Stimulated activated CD4-positive, alpha-beta T cell treated with anti-CD3 and anti-CD28 coated beads, Interleukin-12 subunit alpha, Interleukin-12 subunit beta, amount 100 ng/mL, for 4 hours (primary cell): ENCODE measurements at regions not wholly inside any gene's neighbourhood (a gene's known extent, or its start where the extent isn't known, plus 50 kb on each side); places are given as distances from the start of the nearest gene placed in this dataset.

Experiments
- DNase-seq: peaks from one replicate; pipeline ENCODE4 v3.0.0-alpha.2; 2020

DNA sequence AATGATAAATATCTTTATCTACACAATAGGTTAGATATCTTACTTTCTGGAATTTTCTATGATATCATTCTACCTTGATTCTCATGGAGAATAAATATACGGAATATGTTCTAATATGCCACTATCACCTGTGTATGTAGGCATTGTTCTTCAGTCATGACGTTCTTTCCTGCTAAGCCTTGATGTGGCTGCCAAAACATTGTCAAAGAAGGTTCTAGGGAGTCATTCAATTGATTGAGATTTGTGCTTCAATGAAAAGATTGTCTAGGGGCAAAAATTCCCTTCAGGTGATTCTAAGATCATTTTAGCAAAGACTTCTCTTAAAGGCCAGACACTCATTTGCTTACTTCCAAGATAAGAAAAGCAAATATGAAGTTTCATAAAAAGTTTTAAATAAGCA, 118.1 kb downstream of the MAT2B start:
- no peak for DNase-seq

DNA sequence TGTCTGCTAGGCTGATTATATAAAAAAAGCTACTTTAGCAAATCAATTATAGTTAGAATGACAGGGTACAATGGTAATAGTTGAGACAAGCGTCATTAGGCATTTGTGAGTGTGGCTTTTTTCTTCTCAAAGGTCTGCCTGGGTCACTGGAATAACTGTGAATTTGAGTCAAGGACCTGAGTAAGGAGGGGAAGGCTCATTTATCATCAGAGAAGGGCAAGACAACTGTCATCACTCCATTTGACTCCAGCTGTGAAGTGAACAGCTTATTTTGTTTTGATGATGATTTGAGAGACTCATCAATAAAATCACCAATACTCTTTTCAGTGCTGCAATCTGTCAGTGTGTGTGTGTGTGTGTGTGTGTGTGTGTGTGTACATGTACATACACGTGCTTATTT, 118.6 kb downstream of the MAT2B start:
- no peak for DNase-seq

DNA sequence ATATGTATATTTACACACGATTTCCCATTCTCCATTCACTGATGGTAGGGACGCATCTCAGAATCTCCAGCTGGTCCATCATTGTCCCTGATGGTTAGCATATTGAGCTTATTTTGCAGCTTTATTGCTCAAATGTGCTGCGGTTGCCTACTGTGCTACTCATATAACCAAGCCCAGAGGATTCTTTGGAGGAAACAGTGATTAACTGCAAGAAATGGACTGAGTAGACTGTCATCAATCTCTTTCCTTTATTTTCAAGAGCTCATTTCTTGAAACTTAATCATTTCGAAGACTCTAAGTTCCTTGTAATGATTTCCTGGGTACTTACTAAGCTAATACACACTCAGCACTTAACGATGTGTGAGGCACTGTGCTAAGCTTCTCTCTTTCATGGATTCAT, 119.0 kb downstream of the MAT2B start:
- no peak for DNase-seq

DNA sequence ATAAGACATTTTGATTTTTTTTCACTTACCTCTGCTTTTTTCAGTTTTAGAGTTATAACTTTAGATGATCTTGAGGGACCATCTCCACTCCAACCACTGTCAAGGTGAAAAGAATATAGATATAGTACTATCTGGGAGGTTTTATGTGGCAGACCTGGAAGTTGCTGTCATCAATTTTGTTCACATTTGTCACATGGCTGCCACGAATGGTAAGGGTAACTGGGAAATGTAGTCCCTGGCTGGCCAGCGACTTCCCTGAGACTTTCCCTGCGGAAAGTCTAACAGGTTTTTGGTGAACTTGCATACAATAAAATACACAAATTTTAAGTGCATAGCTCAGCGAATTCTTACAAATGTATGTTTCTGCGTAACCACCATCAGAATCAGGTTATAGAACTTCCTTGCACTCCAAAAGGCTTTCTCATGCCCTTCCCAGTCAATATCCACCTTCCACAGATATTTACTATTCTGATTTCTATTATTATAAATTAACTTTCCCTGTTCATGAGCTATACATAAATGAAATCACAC, 121.5 kb downstream of the MAT2B start:
- DNase-seq = no peak

DNA sequence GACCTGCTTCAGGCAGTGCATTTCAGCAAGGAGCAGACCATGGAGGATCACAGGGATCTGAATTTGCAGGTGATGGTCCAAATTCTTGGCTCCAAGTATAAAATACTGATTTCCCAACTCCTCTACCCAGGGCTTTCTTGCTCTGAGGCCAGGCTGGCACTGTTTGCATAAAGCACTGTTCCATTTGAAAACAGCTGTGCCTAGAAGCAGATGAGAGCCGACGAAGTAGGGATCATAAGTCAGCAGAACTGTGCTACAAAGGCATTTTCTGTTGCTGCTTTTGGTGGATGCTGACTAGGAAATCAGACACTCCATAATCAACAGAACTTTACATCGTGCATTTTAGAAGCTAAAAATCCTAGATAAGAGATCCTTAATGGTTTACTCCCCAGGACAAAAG, 126.4 kb downstream of the MAT2B start:
- DNase-seq = no peak

DNA sequence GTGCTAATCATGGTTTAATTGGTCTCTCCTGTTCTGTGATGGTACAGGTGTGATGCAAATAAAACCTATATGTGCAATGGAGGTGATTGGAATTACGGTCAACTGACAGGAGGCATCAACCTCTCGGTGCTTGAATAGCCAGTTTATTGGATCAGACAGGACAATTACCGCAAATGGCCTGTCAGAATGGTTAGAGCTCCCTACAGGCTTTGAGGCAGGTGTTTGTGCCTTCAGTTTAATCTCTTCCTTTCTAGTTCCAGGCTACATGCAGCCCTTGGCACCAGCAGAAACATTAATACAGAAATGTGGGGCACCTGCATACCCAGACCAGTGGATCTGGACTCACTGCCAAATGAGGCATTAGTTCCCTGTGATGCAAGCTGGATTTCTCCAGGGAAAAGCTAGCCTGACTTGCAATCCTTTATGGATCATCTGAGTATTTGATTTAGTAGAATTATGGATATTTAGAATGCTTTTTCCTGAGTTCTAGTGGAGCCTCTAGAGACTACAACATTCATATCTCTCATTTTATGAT, 128.6 kb downstream of the MAT2B start:
- DNase-seq = no peak

DNA sequence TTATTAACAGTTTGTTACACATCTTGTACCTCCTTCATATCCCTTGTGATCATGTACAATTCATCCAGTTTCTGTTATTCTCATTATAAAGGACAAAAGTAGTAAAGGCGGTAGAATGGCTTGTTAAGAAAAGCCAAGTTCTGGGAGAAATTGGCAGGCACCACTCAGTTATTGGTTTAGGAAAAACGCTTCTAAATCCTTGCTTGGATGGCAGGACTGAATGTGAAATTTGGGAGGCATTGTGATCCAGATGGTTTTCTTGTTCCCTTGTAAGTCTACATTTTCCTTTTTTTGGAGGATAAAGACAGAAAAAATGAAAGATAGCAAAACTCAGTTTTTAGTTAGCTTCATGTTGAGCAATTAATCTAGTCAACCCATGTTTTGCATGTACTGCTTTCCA, 130.2 kb downstream of the MAT2B start:
- no peak for DNase-seq

DNA sequence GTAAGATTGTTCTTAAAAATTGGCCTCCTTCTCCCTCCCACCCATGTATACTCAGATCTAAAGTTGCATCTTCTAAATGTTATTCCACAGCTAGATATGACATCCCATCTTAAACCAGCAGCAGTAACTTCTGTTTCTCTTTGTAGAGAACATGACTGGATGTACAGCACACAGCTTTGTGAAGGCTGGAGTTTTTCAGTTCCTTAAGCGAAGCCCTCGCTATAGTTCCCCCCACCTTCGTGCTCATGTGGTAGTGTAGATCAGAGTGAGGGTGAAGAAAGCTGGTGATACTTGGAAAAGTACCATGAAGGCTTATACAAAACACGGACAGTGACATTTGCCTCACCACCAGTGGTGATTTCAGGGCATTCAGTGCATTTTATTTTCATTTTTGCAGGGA, 137.5 kb downstream of the MAT2B start:
- no peak for DNase-seq

DNA sequence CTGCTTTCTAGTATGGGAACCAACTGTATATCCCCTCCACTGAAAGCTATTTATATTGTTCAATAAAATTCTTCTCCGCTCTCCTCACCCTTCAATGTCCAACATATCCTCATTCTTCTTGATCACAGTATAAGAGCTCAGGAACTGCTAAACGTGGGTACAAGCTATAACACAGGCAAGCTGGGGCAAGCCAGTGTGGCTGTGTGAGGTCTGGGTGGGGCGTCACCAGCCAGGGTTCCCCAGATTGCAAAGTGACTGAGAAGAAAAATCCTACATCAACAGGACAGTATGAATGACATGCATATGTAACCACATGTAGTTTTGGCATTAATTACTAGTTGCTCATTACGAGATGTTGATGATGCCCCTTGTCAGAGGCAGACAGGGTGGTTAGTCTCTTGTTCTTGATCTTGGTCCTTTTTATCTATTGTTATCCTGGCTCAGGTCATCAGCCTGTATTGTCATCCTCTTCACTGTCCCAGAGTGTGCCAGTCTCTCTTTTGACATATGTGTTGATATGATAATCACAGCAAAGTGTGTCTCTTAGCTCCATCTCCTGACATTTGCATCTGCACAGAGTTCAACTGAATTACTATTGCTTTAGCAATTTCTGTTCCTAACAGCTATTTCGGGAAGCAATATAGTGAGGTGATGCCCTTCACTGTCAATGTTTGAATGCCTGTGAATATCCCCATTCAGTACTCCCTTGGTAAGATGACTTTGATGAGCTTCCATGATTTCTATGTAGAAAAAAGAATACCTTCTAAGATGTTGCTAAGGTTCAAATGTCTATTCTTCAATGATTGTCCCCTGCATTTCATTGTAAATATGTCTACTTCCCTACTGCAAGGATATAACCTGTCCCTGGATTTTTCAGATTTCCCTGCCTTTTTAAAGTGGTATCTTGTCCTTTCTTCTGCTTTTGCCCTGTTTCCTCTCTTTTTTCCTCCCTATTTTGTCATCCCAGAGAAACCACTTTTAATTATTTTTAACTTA, 140.3 kb downstream of the MAT2B start:
- DNase-seq = no peak

DNA sequence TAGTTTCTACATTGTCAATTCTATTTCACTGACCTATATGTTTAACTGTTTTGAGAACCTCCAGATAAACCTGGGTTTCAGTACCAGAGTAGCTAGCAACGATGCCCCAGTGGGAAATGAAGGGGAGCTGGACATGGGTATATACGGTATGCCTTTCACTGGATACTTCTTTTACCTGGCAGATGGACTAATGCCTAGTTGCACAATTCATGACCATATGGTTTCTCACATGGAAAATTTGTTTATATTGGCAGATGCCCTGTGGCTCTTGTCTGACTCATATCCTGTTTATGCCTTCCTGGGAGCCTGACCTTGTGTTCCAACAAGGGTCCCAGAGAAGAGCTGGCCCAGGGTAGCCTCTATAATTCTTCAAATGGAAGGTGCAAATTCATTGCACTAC, 144.1 kb downstream of the MAT2B start:
- no peak for DNase-seq

DNA sequence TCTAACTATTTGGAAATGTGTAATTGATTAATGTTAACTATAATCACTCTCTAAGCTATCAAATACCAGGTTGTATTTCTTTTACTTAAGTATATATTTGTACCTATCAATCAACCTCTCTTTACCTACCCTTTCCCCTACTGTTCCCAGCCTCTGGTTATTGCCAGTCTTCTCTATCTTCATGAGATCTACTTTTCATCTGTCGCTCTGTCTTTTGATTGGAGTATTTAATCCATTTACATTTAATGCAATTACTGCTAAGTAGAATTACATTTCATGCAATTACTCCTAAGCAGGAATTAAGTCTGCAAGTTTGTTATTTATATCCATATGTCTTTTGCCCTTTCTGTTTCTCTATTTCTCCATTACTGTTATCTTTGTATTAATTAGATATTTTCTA, 148.1 kb downstream of the MAT2B start:
- DNase-seq = no peak

DNA sequence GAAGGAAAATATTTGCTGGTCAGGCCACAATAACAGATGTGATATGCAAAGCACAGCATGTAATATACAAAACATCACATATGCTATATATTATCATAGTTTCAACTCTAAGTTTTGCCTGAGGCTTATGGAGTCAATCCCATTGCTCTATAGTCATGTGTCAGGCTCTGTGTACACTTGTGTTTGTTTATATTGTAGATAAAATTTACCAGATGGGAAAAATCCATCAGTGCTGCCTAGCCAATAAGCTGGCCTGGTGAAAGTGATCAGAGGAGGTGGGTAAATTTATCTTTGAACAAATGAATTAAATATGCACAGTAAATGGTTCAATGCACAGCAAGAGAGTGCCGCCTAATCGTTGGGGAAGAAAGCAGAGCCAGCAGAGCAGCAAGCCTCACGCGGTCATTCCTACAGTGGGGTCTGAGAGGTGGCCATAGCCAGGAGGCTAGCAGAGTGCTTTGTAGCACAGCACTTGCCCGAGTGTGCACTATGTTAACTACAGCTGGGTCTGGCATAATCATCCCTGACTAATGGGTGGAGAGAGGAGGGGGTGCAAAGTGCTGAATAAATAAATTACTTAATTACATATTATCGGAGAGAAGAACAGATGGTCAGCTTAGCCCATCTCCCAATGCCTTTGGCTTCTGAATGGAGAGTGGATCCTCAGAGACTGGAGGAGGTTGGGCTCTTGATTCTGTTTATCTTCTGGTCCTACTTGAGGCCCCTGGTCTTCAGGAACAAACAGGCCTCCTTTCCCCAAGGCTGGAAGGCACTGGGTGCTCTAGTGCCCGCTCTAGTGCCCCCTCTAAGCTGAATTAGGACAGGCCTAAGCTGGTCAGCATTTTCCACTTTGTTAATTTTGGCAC, 153.5 kb downstream of the MAT2B start:
- no peak for DNase-seq

DNA sequence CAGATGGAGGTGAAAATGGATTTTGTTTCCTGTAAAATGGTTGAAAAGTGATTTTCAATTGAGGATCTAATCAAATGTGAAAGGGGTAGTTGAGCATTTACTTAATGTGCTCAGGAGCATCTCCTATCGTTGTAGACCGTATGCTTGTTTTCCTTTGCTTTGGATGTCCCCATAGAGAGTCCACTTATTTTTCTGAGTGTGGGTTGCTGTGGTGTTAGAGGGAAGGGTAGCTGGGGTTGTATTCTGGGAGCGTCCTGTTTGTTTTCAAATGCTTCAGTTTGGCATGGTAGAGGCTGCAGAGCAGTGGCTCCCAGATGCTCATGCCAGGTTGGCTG, 154.1 kb downstream of the MAT2B start:
- DNase-seq = no peak

DNA sequence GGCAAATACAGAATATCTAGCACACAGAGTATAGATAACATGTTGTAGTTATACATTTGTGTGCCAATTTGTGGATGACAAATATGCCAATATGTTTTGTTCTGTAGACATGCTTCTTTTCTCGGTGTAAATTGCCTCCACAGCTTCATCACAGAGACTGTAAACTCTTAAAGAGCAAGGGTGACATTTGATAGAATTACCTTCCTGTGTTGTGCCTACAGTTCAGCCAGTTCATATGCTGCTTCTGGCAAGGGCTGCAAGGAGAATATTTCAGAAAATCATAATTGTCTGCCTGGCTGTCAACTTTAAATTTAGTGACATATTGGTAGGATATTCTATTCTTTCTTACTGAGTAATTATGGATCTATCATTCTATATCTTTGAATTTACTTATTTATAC, 155.1 kb downstream of the MAT2B start:
- DNase-seq = no peak

DNA sequence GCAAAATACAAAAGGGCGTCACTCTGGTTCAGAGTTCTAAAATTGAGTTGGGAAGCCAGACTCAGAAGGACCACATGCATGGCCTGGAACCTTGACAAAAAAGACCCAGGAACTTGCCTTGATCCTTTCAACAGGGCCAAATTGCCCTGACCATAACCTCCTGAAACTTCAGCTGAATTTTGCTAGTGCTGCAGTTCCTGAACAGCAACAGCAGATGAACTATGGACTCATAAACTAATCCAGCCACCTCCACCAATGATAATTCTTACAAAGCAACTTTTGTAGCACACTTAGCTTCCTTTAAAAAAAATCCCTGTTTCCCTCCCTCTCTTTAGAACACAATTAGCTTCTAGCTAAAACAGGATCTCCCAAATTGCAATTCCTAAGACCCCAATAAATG, 155.9 kb downstream of the MAT2B start:
- DNase-seq = no peak

DNA sequence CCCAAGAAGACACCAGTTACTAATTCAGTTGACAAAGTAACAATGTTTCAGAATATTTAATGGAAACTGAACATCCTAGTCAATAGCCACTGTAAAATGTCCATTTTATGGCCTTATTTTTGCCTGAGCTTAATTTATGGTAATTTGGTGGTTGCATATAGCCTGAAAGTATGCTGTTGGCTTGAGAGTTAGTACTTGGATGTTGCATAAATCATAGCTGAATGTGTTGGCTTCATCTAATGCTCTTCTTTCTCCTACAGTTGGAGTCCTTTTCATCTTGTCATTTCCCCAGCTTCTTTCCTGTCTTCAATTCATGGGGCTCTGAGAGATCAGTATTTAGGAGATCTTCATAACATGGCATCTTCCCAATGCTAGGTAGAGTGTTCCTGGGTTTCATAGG, 164.6 kb downstream of the MAT2B start:
- DNase-seq = no peak

DNA sequence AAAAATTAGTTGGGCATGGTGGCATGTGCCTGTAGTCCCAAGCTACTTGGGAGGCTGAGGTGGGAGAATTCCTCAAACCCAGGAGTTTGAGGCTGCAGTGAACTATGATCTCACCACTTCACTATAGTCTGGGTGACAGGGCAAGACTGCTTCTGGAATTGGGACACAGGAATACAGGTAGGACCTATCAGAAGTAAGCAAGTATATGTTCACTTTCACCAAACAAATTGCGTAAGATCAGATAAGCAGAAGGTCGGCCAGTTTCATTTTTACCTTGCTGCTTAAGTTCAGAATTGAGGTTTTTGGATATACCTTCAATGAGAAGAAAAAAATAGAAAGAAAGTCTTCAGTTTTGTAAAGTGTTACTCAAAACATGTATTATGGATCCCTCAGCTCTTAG, 171.7 kb downstream of the MAT2B start:
- DNase-seq = no peak

DNA sequence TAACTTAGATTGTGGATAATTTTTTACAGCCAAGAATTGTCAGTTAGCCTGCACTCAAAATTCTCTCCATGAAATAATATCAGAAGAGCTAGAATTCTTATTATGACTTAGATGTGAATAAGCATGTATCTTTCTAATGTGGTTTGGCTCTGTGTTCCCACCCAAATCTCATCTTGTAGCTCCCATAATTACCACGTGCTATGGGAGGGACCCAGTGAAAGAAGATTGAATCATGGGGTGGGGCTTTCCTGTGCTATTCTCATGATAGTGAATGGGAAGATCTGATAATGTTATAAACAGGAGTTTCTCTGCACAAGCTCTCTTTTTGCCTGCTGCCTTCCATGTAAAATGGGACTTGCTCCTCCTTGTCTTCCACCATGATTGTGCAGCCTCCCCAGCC, 176.8 kb downstream of the MAT2B start:
- no peak for DNase-seq

DNA sequence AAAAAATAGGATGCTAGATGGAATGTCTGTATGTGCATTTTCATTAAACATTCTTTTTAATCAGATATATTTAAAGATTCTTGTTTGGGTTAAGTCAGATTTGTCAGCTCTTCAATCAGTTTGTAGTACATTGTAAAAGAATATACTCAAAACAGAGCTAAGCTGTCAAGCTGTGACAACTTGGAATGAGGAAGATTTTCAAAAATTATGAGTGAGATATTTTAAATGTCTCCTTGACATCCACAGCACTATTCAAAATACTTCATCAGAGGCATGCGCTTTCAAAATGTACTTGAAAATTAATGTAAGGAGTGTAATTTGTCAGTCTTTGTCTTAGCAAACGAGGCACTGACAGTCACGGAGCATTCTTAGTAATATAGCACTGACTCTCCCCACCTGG, 182.0 kb downstream of the MAT2B start:
- no peak for DNase-seq

DNA sequence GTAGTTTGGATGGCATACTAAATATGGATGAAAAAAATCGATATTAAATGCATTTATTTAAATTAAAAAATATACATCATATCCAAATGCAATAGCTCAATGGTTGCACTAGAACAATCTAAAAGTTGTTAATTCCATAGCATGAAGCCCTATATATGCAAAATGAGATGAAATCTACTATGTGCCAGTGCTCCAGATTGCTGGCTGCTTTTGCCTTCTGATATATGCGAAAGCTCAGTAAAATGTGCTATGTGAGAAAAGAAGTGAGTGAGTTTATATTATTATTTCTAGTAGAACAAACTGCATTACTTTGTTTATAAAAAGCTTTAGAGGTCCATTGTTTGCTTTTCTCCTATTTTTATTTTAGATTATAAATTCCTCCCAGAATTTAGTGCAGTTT, 186.7 kb downstream of the MAT2B start:
- DNase-seq = no peak

DNA sequence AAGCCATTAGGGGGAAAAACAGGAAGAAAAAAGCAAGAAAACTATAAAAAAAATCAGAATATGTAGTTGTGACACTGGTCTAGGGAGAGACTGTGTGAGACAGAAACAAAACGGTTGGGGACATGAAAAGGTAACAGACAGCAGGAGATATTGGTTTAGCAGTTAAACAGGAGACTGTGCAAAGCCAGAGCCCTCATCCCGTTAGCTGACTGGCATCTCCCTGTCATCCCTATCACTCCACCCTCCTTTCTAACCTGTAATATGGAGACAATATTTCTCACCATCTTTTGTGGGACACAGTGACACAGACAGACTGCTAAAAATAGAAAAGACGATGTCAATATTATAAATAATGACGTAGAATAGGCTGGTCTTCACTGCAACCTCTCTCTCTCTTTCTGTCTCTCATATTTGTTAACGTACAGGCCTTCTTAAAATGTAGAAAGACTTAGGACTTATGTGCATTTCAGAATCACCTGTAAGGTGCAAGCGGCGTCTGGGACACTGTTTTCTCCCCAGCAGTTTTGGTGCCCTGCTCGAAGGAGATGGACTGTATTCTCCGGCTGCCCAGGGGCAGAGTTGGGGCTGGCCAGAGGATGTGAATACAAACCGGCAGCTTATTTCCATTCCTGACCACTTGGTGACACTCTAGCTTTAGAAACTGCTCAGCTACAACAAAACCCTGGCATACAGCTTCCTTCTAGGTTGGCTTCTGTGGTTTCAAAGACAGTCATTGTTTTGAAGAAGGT, 190.6 kb downstream of the MAT2B start:
- DNase-seq = no peak

DNA sequence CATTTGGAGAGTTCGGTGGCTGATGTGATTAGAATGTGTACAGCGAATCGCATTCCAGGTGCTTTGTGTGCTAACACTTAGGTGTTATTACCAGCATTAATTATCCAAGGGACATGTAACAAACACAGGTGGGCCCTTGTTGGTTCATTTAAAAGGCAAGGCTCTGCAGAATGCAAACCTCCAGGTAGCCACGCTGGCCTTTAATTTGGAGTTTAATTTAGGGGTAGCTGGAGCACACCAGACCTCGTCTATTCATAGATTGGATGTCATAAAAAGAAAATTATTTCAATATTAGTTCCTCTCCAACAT, 191.1 kb downstream of the MAT2B start:
- no peak for DNase-seq
